NB4 (cell line): ENCODE measurements at regions not wholly inside any gene's neighbourhood (a gene's known extent, or its start where the extent isn't known, plus 50 kb on each side); places are given as distances from the start of the nearest gene placed in this dataset.

Experiments
- DNase-seq: peaks from one replicate; pipeline ENCODE4 v3.0.0; 2010; ENCODE audit warnings: low read depth
- H3K4me3 ChIP-seq: one replicate; pipeline ENCODE4 v1.5.1; 2011; ENCODE audit warnings: mild to moderate bottlenecking, low read depth, low read length, moderate library complexity
- CTCF ChIP-seq: IDR thresholded peaks from one replicate; pipeline ENCODE4 v1.5.1; 2012; ENCODE audit warnings: low read depth, low read length
- MYC ChIP-seq: IDR thresholded peaks from 2 replicates; pipeline ENCODE4 v1.6.1; 2011; ENCODE audit warnings: low read depth, low read length
- POLR2A ChIP-seq: IDR thresholded peaks from 2 replicates; pipeline ENCODE4 v1.6.1; 2011; ENCODE audit warnings: mild to moderate bottlenecking; ENCODE audit not compliant: insufficient read length; ENCODE audit errors: extremely low read depth
- TF ChIP-seq, protein P1 (sequence below): IDR thresholded peaks from 2 replicates; pipeline ENCODE4 v1.6.1; 2011; ENCODE audit warnings: low read depth, low read length

DNA sequence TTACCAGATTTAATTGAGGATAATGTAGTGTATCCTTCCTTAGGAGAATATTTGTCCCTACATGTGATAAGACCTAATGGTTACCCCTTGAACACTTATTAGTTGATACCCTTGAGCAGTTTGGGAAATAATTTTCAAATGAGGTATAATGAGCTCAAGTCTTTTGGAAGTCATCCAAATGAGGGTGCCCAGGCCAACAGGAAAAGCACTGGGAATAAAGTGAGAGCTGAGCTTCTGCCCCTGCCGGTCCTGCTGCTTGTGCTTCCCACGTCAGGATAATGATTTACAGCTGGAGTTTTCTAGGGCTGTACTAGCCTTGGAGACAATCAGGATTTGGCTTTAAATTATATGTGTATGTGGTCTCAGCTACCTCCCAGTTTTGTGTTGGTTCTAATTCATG is 178.8 kb upstream of the FRMD6 start:
- no peak overlapping the region for H3K4me3 ChIP-seq
- TF ChIP-seq CTCF: no peak
- TF ChIP-seq, protein P1, sequence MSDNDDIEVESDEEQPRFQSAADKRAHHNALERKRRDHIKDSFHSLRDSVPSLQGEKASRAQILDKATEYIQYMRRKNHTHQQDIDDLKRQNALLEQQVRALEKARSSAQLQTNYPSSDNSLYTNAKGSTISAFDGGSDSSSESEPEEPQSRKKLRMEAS: no peak
- no peak for TF ChIP-seq MYC
- TF ChIP-seq POLR2A: no peak
- no peak for DNase-seq

DNA sequence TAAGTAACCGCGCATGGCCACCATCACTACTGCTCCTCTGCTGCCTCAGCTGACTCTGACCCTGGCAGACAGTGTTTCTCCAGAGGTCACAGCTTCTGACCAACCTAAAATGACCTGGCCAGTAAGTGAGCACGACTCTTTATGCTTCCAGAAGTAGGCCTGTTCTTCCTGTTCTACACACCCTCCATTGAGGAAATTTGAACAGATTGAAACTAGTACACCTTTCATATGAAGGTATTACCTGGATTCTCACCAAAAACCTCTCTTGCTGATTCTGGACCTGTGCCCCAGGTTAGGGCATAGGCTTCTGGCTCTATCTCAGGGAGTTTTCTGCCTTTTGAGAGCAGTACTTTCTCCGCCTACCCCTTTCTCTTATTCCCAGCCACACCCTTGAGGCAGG is 178.4 kb upstream of the FRMD6 start:
- TF ChIP-seq, protein P1: no peak
- TF ChIP-seq MYC (no peak), CTCF (no peak), POLR2A (no peak)
- DNase-seq: no peak
- H3K4me3 ChIP-seq: no peak overlapping the region

GRCh38 chr14:51473808-51474565 is 177.7 kb upstream of the FRMD6 start:
- H3K4me3 ChIP-seq: no peak overlapping the region
- no peak for TF ChIP-seq CTCF
- DNase-seq: no peak

GRCh38 chr14:51474854-51475253 is 176.9 kb upstream of the FRMD6 start:
- H3K4me3 ChIP-seq: no peak overlapping the region
- TF ChIP-seq POLR2A (no peak), MYC (no peak), CTCF (no peak)
- TF ChIP-seq, protein P1: no peak
- DNase-seq: no peak

DNA sequence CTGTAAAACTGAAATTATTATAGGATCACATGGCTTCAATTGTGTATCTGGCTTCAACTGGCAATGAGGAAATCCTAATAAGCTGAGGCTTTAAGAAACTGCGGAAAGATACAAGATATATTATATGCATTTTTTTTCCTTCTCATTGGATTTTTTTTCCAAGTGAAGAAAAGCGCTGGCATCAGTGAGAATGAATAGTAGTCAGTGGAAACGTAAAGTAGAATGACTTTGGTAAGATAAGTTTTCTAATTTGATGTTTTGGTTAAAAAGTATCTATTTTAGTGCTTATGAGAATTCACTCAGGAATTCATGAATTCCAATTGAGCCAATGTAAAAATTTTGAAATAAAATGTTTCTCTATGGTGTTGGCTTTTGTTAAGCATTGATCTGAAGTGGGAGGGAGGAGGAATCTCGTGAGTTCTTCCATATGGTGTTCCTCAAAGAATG is 173.5 kb upstream of the FRMD6 start:
- TF ChIP-seq CTCF (no peak), MYC (no peak), POLR2A (no peak)
- TF ChIP-seq, protein P1: no peak
- no peak for DNase-seq
- no peak overlapping the region for H3K4me3 ChIP-seq
